HG03460 (cell line): ENCODE measurements at regions not wholly inside any gene's neighbourhood (a gene's known extent, or its start where the extent isn't known, plus 50 kb on each side); places are given as distances from the start of the nearest gene placed in this dataset.

Source experiments
- ATAC-seq: cut with Tn5 transposase; IDR thresholded peaks from one replicate; pipeline ENCODE4 v1.9.1; 2021; ENCODE audit not compliant: unreplicated experiment

GRCh38 chr14:106842687-106843086 lies 1316.3 kb downstream of the TMEM121 start:
- ATAC-seq, result no peak

GRCh38 chr14:106843386-106843785 lies 1317.0 kb downstream of the TMEM121 start:
- no peak for ATAC-seq

DNA sequence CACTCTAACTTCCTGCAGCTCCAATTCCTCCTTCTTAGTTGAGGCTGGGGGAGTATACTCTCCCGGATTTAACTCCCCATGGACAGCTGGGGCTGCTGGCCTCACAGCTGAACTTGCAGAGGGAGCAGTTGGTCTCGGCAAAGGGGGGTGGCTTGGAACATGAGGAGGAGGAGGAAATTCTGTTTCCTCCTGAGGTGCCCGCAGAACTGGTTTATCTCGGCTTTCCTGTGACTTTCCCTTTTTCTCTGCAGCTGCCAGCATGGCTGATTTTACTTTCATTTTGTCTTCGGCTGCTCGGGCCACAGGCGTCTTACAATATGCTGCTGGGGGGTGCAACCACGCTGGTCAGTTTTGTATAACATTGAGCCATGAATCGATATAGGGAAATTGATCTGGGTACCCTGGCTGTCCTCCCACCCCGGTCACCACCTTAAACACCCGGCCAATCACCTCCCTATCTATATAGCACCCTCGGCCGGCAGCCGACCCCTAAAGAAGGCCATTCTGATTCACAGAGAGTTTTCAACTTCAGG lies 1317.6 kb downstream of the TMEM121 start:
- no peak for ATAC-seq

DNA sequence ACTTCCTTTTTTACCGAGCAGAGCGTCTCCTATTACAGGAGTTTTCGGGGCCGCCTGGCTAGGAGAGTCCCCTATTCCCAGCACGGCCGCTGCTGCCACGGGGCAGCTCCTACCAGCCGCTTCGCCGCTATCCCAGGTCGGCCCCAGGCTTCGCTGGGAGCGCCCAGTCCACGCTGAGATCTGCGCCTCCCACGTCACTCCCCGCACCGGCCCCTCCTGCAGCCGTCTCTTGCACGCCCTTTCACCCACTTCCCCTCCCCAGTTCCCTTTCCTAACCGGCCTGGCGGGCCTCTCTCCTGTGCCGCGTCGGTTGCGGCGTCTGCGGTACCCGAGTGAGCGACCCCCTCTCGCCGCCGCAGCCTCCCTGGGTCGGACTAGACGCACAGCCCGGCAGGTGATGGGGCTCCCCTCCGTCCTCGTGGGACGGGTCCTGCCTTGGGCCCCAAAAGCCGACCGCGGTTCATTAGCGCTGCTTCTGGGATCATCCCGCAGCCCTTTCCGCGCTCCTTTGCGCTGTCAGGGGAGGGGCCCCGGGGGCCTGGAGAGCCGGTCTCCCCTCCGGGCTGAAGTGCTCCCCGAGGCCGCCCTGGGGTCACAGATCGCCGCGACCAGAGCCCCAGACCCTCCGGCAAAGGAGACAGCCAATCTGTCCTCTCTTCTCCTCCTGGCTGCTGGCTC lies 1318.4 kb downstream of the TMEM121 start:
- ATAC-seq, result peak; percentile 38

- peak; percentile 52 for ATAC-seq
Observed at GRCh38 chr14:106845286-106846087, 1319.1 kb downstream of the TMEM121 start.

- ATAC-seq, result no peak
Observed at GRCh38 chr14:106846218-106846617, 1319.8 kb downstream of the TMEM121 start.

DNA sequence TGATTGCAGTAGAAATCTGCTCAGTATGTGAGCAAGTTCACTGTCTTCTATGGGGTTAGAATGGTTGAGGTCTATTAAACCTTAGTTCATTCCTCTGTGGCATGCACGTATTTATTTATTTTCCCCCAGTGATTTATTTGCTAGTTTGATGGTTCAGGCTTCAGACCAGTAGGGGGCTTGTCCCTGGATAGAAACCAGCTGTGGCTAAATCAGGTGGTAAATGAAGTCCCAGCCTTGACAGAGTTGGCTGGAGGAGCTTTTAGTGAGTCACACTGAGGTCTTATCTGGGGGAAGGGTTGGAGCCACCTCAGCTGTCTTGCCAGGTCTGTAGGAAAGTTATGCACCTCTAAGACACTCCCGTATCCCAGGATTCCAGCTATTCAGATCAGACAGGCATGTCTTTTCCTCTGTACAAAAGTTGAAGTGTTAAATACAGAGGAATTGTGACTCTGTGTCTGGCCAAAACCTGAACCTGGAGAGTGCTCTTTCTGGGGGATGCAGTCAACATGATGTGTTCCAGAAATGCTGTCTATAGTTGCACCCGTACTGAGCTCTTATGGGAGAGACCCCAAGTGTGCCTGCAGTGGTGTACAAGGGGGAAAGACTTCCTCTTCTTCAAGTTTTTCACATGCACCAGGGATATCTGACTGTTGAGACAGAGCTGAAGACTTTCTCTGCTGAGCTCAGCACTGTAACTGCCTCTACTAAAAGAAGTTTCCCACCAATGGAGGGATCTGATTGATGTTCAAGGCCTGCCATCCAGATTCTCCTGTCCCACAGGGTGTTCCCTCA lies 1322.1 kb downstream of the TMEM121 start:
- no peak for ATAC-seq

DNA sequence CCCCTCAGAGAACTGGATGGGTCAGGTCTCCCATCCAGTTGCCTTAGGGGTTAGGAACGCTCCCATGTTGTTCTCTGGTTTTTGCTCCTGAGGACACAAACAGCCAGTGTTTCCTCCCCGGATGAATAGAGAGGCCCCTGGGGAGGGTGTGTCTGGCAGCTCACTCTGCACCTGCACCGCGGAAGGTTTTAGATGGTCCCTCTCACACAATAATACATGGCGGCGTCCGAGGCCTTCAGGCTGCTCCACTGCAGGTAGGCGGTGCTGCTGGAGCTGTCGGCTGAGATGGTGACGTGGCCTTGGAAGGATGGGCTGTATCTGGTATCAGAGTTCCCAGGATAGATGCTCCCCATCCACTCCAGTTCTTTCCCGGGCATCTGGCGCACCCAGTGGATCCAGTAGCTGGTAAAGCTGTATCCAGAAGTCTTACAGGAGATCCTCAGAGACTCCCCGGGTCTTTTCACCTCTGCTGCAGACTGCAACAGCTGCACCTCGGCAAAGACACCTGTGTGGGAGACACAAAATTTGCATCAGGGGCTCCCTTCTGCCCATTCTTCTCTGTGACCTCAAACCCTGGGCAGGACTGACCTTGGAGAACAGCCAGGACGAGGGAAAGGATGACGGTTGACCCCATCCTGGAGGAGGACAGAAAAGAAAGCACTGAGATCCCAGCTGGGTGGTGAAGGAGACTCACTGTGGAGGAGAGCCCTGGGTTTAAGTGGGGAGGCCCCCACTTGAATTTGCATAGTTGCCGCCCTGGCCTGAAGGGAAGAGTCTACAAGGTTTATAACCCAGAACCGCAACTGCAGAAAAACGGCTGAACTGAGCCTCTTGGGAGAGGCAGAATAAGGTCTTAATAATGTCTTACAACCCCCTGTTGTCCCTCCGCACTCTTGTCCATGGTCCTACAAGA lies 1324.8 kb downstream of the TMEM121 start:
- ATAC-seq, result peak; percentile 51

DNA sequence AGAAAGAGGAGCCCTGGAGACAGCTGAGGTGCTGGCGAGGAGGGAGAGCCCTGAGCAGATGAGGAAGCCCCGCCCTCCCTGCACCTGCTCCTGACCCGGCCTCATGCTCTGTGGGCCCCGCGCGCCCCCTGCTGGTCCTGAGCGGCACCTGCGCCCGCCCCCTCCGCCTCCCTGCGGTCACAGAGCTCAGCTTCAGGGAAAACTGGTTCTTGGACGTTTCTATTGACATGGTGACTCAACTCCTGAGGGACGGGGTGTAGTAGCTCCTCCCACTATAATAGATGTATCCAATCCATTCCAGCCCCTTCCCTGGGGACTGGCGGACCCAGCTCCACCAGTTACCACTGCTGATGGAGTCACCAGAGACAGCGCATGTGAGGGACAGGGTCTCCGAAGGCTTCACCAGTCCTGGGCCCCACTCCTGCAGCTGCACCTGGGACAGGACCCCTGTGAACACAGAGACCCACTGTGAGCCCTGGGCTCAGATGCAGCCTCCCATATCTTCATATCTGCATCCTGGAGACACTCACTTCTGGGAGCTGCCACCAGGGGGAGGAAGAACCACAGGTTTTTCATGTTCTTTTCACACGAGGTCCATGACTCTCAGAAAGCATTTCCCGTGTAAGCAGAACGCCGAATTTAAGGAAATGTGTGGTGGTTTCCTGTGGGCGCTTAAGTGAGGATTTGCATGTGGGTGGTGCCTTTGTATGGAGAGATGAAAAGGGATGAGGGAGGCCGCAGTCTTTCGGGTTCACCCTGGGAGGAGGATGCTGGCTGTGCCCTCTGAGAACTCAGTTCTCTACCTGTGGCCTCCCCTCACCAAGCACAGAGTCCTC lies 1346.4 kb downstream of the TMEM121 start:
- peak; percentile 54 for ATAC-seq

- ATAC-seq, result no peak
Observed at GRCh38 chr14:106874350-106874749, 1348.0 kb downstream of the TMEM121 start.

- ATAC-seq, result no peak
Observed at GRCh38 chr14:106875503-106875902, 1349.1 kb downstream of the TMEM121 start.

DNA sequence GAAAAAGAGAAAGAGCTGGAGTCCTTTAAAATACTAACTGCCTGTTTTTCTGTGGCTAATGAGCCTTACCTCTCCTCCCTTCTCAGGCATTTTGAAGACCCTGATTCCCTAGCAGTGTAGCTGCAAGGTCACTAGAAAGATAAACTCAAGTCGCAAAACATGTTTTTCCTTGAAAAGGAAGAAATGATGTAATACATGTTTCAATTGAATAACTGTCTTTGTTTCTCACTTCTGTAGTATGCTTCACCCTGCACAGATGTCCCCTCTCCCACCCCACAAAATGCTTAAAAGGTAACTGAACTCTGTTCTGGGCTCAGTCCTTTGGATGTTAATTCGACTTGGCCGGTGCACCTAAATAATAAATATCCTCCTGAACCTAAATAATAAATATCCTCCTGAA lies 1350.3 kb downstream of the TMEM121 start:
- ATAC-seq, result no peak

GRCh38 chr14:106877517-106877916 lies 1351.1 kb downstream of the TMEM121 start:
- no peak for ATAC-seq

- peak; percentile 65 for ATAC-seq
Observed at GRCh38 chr14:106879241-106879640, 1352.9 kb downstream of the TMEM121 start.

GRCh38 chr14:106883218-106883692 lies 1356.9 kb downstream of the TMEM121 start:
- no peak for ATAC-seq
